Esophagus muscularis mucosa (tissue), 4 donors: ENCODE measurements at regions not wholly inside any gene's neighbourhood (a gene's known extent, or its start where the extent isn't known, plus 50 kb on each side); places are given as distances from the start of the nearest gene placed in this dataset.

Source experiments
- DNase-seq: peaks from one replicate; pipeline ENCODE4 v3.0.0-alpha.2; 2017; ENCODE audit errors: extremely low spot score
- H3K27ac ChIP-seq, 4 donors: fragments of 200-600 bp; sonication (generic); replicated peaks in 1 of 4; 1 replicate in 3 of 4; 2 replicates in 1 of 4; pipeline ENCODE4 v1.5.1; 2016 to 2019; ENCODE audit warnings: mild to moderate bottlenecking in 1 of 4
- H3K27me3 ChIP-seq, 4 donors: fragments of 200-600 bp; sonication (generic); one replicate each; pipeline versions ENCODE4 v1.5.1 to v1.6.0; 2016 to 2019
- H3K36me3 ChIP-seq, 4 donors: fragments of 200-600 bp; sonication (generic); one replicate each; pipeline ENCODE4 v1.5.1; 2016 to 2019
- H3K4me1 ChIP-seq, 4 donors: fragments of 200-600 bp; sonication (generic); one replicate each; pipeline ENCODE4 v1.5.1; 2016 to 2019
- H3K4me3 ChIP-seq, 4 donors: fragments of 200-600 bp; sonication (generic); 1 replicate in 2 of 4; 2 replicates in 2 of 4; pipeline ENCODE4 v1.5.1; 2016 to 2019; ENCODE audit warnings: mild to moderate bottlenecking in 4 of 4, moderate library complexity in 1 of 4
- H3K9me3 ChIP-seq, 4 donors: fragments of 200-600 bp; sonication (generic); 1 replicate in 3 of 4; 2 replicates in 1 of 4; pipeline ENCODE4 v1.5.1; 2016 to 2019
- EP300 ChIP-seq: sonication (generic); formaldehyde crosslinking; IDR thresholded peaks from one replicate; pipeline ENCODE4 v1.6.1; 2017; ENCODE audit warnings: antibody characterized with exemption
- POLR2A ChIP-seq: fragments of 450-650 bp; IDR thresholded peaks from one replicate; pipeline ENCODE4 v1.6.1; 2017; ENCODE audit warnings: antibody characterized with exemption, moderate library complexity, mild to moderate bottlenecking, low read depth
- POLR2AphosphoS5 ChIP-seq, 2 donors: sonication (generic); formaldehyde crosslinking; IDR thresholded peaks; one replicate each; pipeline ENCODE4 v1.6.1; 2017; ENCODE audit warnings: antibody characterized with exemption in 2 of 2
- WGBS: methylation state at CpG from one replicate; pipeline ENCODE4 v1.1.5; 2018; 5-methylcytosine and 5-hydroxymethylcytosine counted together
- intact Hi-C: fragments of 100-400 bp; cut with DNase I; formaldehyde crosslinking; loops from one replicate; pipeline ENCODE4 v1.15.1; 2023
- TF ChIP-seq, protein P1 (sequence below), 3 experiments: fragments of 200-600 bp in 2 of 3; fragments of 450-650 bp in 1 of 3; sonication (generic) in 2 of 3; IDR thresholded peaks; one replicate each; pipeline ENCODE4 v1.5.1; 2017 to 2019; ENCODE audit warnings: antibody characterized with exemption in 3 of 3, mild to moderate bottlenecking in 2 of 3, moderate library complexity in 1 of 3

DNA sequence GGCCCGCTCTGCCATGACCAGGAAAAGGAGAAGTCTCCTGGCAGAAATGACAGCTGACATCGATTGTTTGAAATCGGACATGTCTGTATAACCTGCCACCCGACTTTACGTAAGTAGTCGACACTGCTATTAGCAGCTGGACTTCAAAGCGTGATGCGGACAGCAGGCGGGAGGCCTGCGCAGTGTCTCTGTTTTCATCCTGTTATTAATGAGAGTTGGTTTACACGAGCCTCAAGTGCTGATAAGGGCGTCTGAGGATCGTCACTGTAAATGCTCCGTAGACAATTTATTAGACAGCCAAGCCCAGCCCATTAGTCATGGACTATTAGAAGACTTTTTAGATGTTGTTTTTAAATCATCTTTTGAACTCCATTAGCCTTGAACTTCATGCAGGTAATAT is 328.3 kb downstream of the FOXL1 start:
- intact Hi-C loops = no loop called here
- Histone ChIP-seq H3K36me3 (no peaks in the 10 kb centered on the region), H3K4me3 (no peak overlapping the region), H3K27ac (no peak overlapping the region), H3K9me3 (no peaks in the 10 kb centered on the region), H3K27me3 (peaks cover 0 to 46% (median 0%) of the 10 kb centered on the region in 4 donors), H3K4me1 (no peaks in the 10 kb centered on the region)
- no peak for DNase-seq
- WGBS = 74% methylated on average over 14 of the region's 14 CpGs
- TF ChIP-seq POLR2AphosphoS5 (IDR thresholded peaks at IDR 0.05) (no peak), POLR2A (no peak), EP300 (no peak)
- TF ChIP-seq, protein P1, sequence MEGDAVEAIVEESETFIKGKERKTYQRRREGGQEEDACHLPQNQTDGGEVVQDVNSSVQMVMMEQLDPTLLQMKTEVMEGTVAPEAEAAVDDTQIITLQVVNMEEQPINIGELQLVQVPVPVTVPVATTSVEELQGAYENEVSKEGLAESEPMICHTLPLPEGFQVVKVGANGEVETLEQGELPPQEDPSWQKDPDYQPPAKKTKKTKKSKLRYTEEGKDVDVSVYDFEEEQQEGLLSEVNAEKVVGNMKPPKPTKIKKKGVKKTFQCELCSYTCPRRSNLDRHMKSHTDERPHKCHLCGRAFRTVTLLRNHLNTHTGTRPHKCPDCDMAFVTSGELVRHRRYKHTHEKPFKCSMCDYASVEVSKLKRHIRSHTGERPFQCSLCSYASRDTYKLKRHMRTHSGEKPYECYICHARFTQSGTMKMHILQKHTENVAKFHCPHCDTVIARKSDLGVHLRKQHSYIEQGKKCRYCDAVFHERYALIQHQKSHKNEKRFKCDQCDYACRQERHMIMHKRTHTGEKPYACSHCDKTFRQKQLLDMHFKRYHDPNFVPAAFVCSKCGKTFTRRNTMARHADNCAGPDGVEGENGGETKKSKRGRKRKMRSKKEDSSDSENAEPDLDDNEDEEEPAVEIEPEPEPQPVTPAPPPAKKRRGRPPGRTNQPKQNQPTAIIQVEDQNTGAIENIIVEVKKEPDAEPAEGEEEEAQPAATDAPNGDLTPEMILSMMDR (IDR thresholded peaks at IDR 0.05) = no peak

DNA sequence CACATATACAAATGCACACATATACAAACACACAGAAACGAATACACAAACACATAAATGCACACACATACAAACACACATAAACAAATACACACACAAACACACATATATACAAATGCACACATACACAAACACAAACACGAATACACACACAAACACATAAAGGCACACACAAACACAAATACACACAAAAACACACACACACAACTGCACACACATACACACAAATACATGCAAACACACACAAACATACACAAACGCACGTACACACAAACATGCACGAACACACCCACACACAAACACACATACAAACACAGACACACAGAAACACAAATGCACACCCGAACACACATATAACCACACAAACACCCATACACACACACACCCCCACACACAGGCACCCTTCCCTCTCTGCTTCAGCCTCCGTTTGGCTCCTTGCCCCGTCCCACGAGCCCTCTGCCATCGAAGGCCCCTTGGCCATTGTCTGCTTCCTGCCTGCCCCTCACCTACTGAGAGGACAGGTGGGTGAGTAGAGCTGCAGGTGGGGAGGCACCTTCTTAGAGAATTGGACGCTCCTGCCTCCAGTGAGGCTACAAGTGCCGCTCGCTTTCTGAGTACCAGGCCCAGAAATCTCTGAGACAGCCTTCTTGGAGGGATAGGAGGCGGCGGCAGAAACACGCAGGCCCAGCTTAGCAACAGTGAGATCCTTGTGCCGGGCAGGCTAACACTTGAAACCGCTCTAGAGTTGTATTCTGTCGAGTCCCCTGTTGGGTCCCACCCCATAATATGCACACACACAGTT is 331.2 kb downstream of the FOXL1 start:
- TF ChIP-seq EP300 (no peak), POLR2AphosphoS5 (IDR thresholded peaks at IDR 0.05) (no peak), POLR2A (no peak)
- TF ChIP-seq, protein P1 (IDR thresholded peaks at IDR 0.05) = no peak
- 84% methylated on average over 19 of the region's 19 CpGs for WGBS
- DNase-seq = no peak
- H3K4me3 ChIP-seq = no peak overlapping the region
- intact Hi-C loops = no loop called here
- H3K4me1 ChIP-seq = no peaks in the 10 kb centered on the region
- H3K27ac ChIP-seq = no peak overlapping the region
- peaks cover 0 to 42% (median 0%) of the 10 kb centered on the region in 4 donors for H3K27me3 ChIP-seq
- H3K36me3 ChIP-seq = no peaks in the 10 kb centered on the region
- H3K9me3 ChIP-seq = no peaks in the 10 kb centered on the region

DNA sequence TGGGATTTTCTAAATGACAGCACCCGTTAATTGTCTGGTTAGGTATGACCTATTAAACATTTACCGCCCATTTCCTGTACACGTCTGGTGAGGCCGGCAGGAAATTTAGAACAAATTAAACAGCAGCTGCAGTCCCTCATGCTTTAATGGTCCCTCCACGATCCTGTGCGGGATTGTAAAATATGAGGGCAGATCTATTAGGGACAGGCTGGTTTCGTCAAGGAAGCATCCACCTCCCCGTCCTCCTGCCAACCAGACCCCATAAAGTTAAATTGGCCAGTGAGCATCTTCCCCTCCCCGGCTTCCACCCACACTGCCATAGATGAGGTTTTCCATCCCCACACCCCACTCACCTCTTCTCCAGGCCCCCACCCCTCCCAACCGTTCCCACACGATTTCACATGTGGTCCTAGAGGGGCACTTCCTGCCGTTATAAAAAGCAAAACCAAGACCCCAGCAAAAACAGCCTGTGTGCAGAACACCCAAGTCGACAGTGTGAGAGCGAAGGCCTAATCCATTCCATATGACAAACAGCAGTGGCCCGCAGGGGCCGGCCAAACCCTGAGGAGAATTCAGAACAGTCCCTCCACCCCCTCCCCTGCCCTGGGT is 331.9 kb downstream of the FOXL1 start:
- no peak for DNase-seq
- intact Hi-C loops = no loop called here
- no peak overlapping the region for H3K4me3 ChIP-seq
- no peak overlapping the region for H3K27ac ChIP-seq
- no peaks in the 10 kb centered on the region for H3K36me3 ChIP-seq
- WGBS = 55% methylated on average over 16 of the region's 16 CpGs
- peaks cover 0 to 44% (median 0%) of the 10 kb centered on the region in 4 donors for H3K27me3 ChIP-seq
- TF ChIP-seq EP300 (no peak), POLR2A (no peak), POLR2AphosphoS5 (IDR thresholded peaks at IDR 0.05) (no peak)
- TF ChIP-seq, protein P1 (IDR thresholded peaks at IDR 0.05) = no peak
- no peaks in the 10 kb centered on the region for H3K4me1 ChIP-seq
- H3K9me3 ChIP-seq = no peaks in the 10 kb centered on the region

DNA sequence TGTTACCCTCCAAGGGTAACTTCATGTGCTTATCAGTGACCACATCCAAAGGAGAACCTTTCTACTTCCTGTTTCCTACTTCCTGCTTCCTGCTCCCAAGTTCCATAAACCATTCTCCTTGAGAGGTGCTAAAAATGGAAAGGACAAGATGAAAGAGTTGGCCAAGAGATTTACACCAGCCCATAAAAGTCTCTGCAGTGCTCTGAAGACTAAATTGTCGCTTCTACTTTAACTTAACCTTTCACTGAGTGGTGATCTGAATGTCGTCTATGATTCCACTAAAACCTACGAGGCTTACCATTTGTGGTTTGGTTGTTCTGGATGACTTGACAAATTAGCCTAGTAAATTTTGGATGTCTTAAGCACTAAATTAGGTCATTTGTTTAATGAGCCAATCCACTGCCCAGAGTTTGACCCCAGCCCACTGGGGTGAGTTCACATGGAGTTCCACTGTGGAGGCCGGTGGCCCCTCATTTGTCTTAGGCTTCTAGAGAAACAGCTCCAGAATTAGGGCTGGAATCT is 333.1 kb downstream of the FOXL1 start:
- no peaks in the 10 kb centered on the region for H3K9me3 ChIP-seq
- H3K27me3 ChIP-seq = peaks cover 0 to 52% (median 0%) of the 10 kb centered on the region in 4 donors
- no peak overlapping the region for H3K27ac ChIP-seq
- intact Hi-C loops = no loop called here
- 72% methylated on average over 4 of the region's 4 CpGs for WGBS
- TF ChIP-seq EP300 (no peak), POLR2AphosphoS5 (IDR thresholded peaks at IDR 0.05) (no peak), POLR2A (no peak)
- TF ChIP-seq, protein P1 (IDR thresholded peaks at IDR 0.05) = no peak
- DNase-seq = no peak
- H3K4me3 ChIP-seq = no peak overlapping the region
- no peaks in the 10 kb centered on the region for H3K36me3 ChIP-seq
- H3K4me1 ChIP-seq = no peaks in the 10 kb centered on the region
